ENCODE measurements at regions not wholly inside any gene's neighbourhood (a gene's known extent, or its start where the extent isn't known, plus 50 kb on each side); places are given as distances from the start of the nearest gene placed in this dataset.

- no peaks in the 10 kb centered on the region for H3K36me3 ChIP-seq (ENCODE audit: control insufficient read depth in 1 of 2, insufficient read depth in 2 of 2, low read length in 2 of 2)
- no peaks in the 10 kb centered on the region for H3K4me1 ChIP-seq (ENCODE audit: control insufficient read depth in 1 of 2, insufficient read depth in 2 of 2, low read length in 2 of 2)
- H3K9me3 ChIP-seq (ENCODE audit: control insufficient read depth in 1 of 2, low read length in 2 of 2) = no peaks in the 10 kb centered on the region
- H3K9ac ChIP-seq (ENCODE audit: low read depth in 1 of 2, low read length in 2 of 2) = no peak overlapping the region
- no peak overlapping the region for H3K27ac ChIP-seq (ENCODE audit: low read depth, low read length)
- H3K4me3 ChIP-seq (ENCODE audit: low read depth in 1 of 2, low read length in 2 of 2) = no peak overlapping the region
- H3K27me3 ChIP-seq (ENCODE audit: control insufficient read depth in 1 of 2, insufficient read depth in 2 of 2, low read length in 2 of 2) = no peaks in the 10 kb centered on the region
Measured at GRCh38 chr22:49564054-49564453, 263.6 kb downstream of the BRD1 start.

DNA sequence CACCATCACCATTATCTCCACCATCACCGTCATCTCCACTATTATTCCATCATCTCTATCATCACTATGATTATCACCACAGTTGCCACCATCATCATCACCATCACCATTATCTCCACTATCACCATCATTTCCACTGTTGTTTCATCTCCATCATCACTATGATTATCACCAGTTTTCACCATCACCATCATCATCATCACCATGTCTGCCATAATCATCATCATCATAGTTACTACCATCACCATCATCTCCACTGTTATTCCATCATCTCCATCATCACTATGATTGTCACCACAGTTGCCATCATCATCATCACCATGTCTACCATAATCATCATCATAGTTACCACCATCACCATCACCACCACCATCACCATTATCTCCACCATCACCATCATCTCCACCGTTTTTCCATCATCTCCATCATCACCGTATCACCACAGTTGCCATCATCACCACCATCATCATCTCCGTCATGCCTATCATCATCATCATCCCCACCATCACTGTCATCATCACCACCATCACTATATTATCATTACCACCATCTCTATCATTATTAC, 264.9 kb downstream of the BRD1 start:
- Histone ChIP-seq H3K4me1 (ENCODE audit: control insufficient read depth in 1 of 2, insufficient read depth in 2 of 2, low read length in 2 of 2) (no peaks in the 10 kb centered on the region), H3K27ac (ENCODE audit: low read depth, low read length) (no peak overlapping the region), H3K27me3 (ENCODE audit: control insufficient read depth in 1 of 2, insufficient read depth in 2 of 2, low read length in 2 of 2) (no peaks in the 10 kb centered on the region), H3K9ac (ENCODE audit: low read depth in 1 of 2, low read length in 2 of 2) (no peak overlapping the region), H3K36me3 (ENCODE audit: control insufficient read depth in 1 of 2, insufficient read depth in 2 of 2, low read length in 2 of 2) (no peaks in the 10 kb centered on the region), H3K9me3 (ENCODE audit: control insufficient read depth in 1 of 2, low read length in 2 of 2) (no peaks in the 10 kb centered on the region), H3K4me3 (ENCODE audit: low read depth in 1 of 2, low read length in 2 of 2) (no peak overlapping the region)

GRCh38 chr22:49561976-49562375, 265.7 kb downstream of the BRD1 start:
- Histone ChIP-seq H3K27ac (ENCODE audit: low read depth, low read length) (no peak overlapping the region), H3K36me3 (ENCODE audit: control insufficient read depth in 1 of 2, insufficient read depth in 2 of 2, low read length in 2 of 2) (no peaks in the 10 kb centered on the region), H3K27me3 (ENCODE audit: control insufficient read depth in 1 of 2, insufficient read depth in 2 of 2, low read length in 2 of 2) (no peaks in the 10 kb centered on the region)

DNA sequence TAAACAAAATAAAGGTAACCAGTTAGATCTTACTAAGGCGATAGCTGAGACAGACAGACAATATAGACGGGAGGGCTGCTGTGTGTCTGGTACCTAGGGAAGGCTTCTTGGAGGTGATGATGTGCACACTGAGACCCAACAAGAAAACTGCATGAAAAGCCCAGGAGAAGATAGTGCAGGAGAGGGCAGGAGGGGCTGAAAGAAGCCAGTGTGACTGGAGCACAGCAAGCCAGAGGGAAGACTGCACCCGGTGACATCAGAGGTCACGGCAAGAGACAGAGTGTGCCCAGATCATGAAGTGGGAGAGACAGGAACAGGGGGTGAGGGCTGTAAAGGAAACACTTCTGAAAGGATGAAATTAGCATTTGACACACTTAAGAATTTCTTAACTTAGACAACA, 266.3 kb downstream of the BRD1 start:
- no peak overlapping the region for H3K27ac ChIP-seq (ENCODE audit: low read depth, low read length)
- no peaks in the 10 kb centered on the region for H3K4me1 ChIP-seq (ENCODE audit: control insufficient read depth in 1 of 2, insufficient read depth in 2 of 2, low read length in 2 of 2)

More at GRCh38 chr22:49561976-49562375, 265.7 kb downstream of the BRD1 start:
- Histone ChIP-seq H3K4me3 (ENCODE audit: low read depth in 1 of 2, low read length in 2 of 2) (no peak overlapping the region), H3K4me1 (ENCODE audit: control insufficient read depth in 1 of 2, insufficient read depth in 2 of 2, low read length in 2 of 2) (no peaks in the 10 kb centered on the region), H3K9me3 (ENCODE audit: control insufficient read depth in 1 of 2, low read length in 2 of 2) (no peaks in the 10 kb centered on the region), H3K9ac (ENCODE audit: low read depth in 1 of 2, low read length in 2 of 2) (no peak overlapping the region)

GRCh38 chr22:49555526-49555925, 272.1 kb downstream of the BRD1 start:
- no peaks in the 10 kb centered on the region for H3K36me3 ChIP-seq (ENCODE audit: control insufficient read depth in 1 of 2, insufficient read depth in 2 of 2, low read length in 2 of 2)
- no peaks in the 10 kb centered on the region for H3K4me1 ChIP-seq (ENCODE audit: control insufficient read depth in 1 of 2, insufficient read depth in 2 of 2, low read length in 2 of 2)
- peaks cover 1 to 4% of the 10 kb centered on the region in 2 donors for H3K9me3 ChIP-seq (ENCODE audit: control insufficient read depth in 1 of 2, low read length in 2 of 2)

More for the DNA sequence above, 266.3 kb downstream of the BRD1 start:
- Histone ChIP-seq H3K4me3 (ENCODE audit: low read depth in 1 of 2, low read length in 2 of 2) (no peak overlapping the region), H3K9ac (ENCODE audit: low read depth in 1 of 2, low read length in 2 of 2) (no peak overlapping the region), H3K9me3 (ENCODE audit: control insufficient read depth in 1 of 2, low read length in 2 of 2) (no peaks in the 10 kb centered on the region), H3K36me3 (ENCODE audit: control insufficient read depth in 1 of 2, insufficient read depth in 2 of 2, low read length in 2 of 2) (no peaks in the 10 kb centered on the region), H3K27me3 (ENCODE audit: control insufficient read depth in 1 of 2, insufficient read depth in 2 of 2, low read length in 2 of 2) (no peaks in the 10 kb centered on the region)

DNA sequence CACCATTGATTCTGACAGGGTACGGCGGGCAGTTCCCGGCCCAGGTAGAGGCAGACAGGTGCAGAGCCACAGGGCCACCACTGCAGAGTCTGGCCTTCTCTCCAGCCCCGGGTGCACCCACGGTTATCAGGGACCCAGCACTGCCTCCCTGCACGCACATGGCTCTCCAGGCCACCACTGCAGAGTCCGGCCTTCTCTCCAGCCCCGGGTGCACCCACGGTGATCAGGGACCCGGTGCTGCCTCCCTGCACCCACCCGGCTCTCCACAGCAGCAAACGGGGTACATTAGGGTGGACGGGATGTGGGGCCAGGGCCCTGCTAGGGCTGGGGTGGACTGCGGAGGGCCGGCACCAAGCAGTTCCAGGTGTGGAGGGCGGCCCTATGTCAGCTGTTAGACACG, 272.9 kb downstream of the BRD1 start:
- Histone ChIP-seq H3K27ac (ENCODE audit: low read depth, low read length) (no peak overlapping the region), H3K36me3 (ENCODE audit: control insufficient read depth in 1 of 2, insufficient read depth in 2 of 2, low read length in 2 of 2) (no peaks in the 10 kb centered on the region), H3K4me3 (ENCODE audit: low read depth in 1 of 2, low read length in 2 of 2) (no peak overlapping the region), H3K9ac (ENCODE audit: low read depth in 1 of 2, low read length in 2 of 2) (no peak overlapping the region), H3K27me3 (ENCODE audit: control insufficient read depth in 1 of 2, insufficient read depth in 2 of 2, low read length in 2 of 2) (no peaks in the 10 kb centered on the region), H3K9me3 (ENCODE audit: control insufficient read depth in 1 of 2, low read length in 2 of 2) (peaks cover 2 to 4% of the 10 kb centered on the region in 2 donors), H3K4me1 (ENCODE audit: control insufficient read depth in 1 of 2, insufficient read depth in 2 of 2, low read length in 2 of 2) (no peaks in the 10 kb centered on the region)

More at GRCh38 chr22:49555526-49555925, 272.1 kb downstream of the BRD1 start:
- H3K4me3 ChIP-seq (ENCODE audit: low read depth in 1 of 2, low read length in 2 of 2) = no peak overlapping the region
- H3K9ac ChIP-seq (ENCODE audit: low read depth in 1 of 2, low read length in 2 of 2) = no peak overlapping the region
- no peaks in the 10 kb centered on the region for H3K27me3 ChIP-seq (ENCODE audit: control insufficient read depth in 1 of 2, insufficient read depth in 2 of 2, low read length in 2 of 2)
- no peak overlapping the region for H3K27ac ChIP-seq (ENCODE audit: low read depth, low read length)

- Histone ChIP-seq H3K4me3 (ENCODE audit: low read depth in 1 of 2, low read length in 2 of 2) (no peak overlapping the region), H3K4me1 (ENCODE audit: control insufficient read depth in 1 of 2, insufficient read depth in 2 of 2, low read length in 2 of 2) (no peaks in the 10 kb centered on the region), H3K9ac (ENCODE audit: low read depth in 1 of 2, low read length in 2 of 2) (no peak overlapping the region), H3K27me3 (ENCODE audit: control insufficient read depth in 1 of 2, insufficient read depth in 2 of 2, low read length in 2 of 2) (no peaks in the 10 kb centered on the region), H3K9me3 (ENCODE audit: control insufficient read depth in 1 of 2, low read length in 2 of 2) (peaks cover 2 to 4% of the 10 kb centered on the region in 2 donors), H3K27ac (ENCODE audit: low read depth, low read length) (no peak overlapping the region), H3K36me3 (ENCODE audit: control insufficient read depth in 1 of 2, insufficient read depth in 2 of 2, low read length in 2 of 2) (no peaks in the 10 kb centered on the region)
Measured at GRCh38 chr22:49554296-49554625, 273.4 kb downstream of the BRD1 start.

- H3K36me3 ChIP-seq (ENCODE audit: control insufficient read depth in 1 of 2, insufficient read depth in 2 of 2, low read length in 2 of 2) = no peaks in the 10 kb centered on the region
- no peaks in the 10 kb centered on the region for H3K4me1 ChIP-seq (ENCODE audit: control insufficient read depth in 1 of 2, insufficient read depth in 2 of 2, low read length in 2 of 2)
- no peak overlapping the region for H3K4me3 ChIP-seq (ENCODE audit: low read depth in 1 of 2, low read length in 2 of 2)
- H3K9ac ChIP-seq (ENCODE audit: low read depth in 1 of 2, low read length in 2 of 2) = no peak overlapping the region
- no peak overlapping the region for H3K27ac ChIP-seq (ENCODE audit: low read depth, low read length)
- H3K27me3 ChIP-seq (ENCODE audit: control insufficient read depth in 1 of 2, insufficient read depth in 2 of 2, low read length in 2 of 2) = no peaks in the 10 kb centered on the region
- peaks cover 2 to 4% of the 10 kb centered on the region in 2 donors for H3K9me3 ChIP-seq (ENCODE audit: control insufficient read depth in 1 of 2, low read length in 2 of 2)
Measured at GRCh38 chr22:49553518-49554295, 274.0 kb downstream of the BRD1 start.

DNA sequence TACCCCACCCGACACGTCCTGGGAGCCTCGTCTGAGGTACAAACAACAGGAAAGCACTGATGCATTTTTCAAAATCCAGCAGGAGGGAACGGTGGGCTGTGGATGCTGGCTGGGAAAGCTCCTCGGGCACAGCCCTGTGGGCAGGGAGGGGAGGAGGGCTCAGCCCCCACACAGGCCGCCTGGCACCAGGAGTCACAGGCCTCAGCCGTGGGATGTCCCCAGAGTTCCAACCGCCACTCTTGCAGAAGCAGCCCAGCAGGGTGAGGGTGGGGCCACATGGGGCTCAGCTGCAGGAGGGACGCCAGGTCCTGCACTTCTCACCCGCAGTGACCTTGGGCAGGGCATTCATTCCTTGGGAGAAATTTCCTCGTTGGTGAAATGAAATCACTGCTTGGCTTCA, 274.6 kb downstream of the BRD1 start:
- Histone ChIP-seq H3K9me3 (ENCODE audit: control insufficient read depth in 1 of 2, low read length in 2 of 2) (peaks cover 2 to 4% of the 10 kb centered on the region in 2 donors), H3K4me3 (ENCODE audit: low read depth in 1 of 2, low read length in 2 of 2) (no peak overlapping the region), H3K9ac (ENCODE audit: low read depth in 1 of 2, low read length in 2 of 2) (no peak overlapping the region), H3K36me3 (ENCODE audit: control insufficient read depth in 1 of 2, insufficient read depth in 2 of 2, low read length in 2 of 2) (no peaks in the 10 kb centered on the region), H3K4me1 (ENCODE audit: control insufficient read depth in 1 of 2, insufficient read depth in 2 of 2, low read length in 2 of 2) (no peaks in the 10 kb centered on the region), H3K27me3 (ENCODE audit: control insufficient read depth in 1 of 2, insufficient read depth in 2 of 2, low read length in 2 of 2) (no peaks in the 10 kb centered on the region), H3K27ac (ENCODE audit: low read depth, low read length) (no peak overlapping the region)

- peaks cover 2 to 4% of the 10 kb centered on the region in 2 donors for H3K9me3 ChIP-seq (ENCODE audit: control insufficient read depth in 1 of 2, low read length in 2 of 2)
- no peak overlapping the region for H3K9ac ChIP-seq (ENCODE audit: low read depth in 1 of 2, low read length in 2 of 2)
- no peak overlapping the region for H3K4me3 ChIP-seq (ENCODE audit: low read depth in 1 of 2, low read length in 2 of 2)
- H3K36me3 ChIP-seq (ENCODE audit: control insufficient read depth in 1 of 2, insufficient read depth in 2 of 2, low read length in 2 of 2) = no peaks in the 10 kb centered on the region
- H3K27ac ChIP-seq (ENCODE audit: low read depth, low read length) = no peak overlapping the region
- H3K4me1 ChIP-seq (ENCODE audit: control insufficient read depth in 1 of 2, insufficient read depth in 2 of 2, low read length in 2 of 2) = no peaks in the 10 kb centered on the region
- H3K27me3 ChIP-seq (ENCODE audit: control insufficient read depth in 1 of 2, insufficient read depth in 2 of 2, low read length in 2 of 2) = no peaks in the 10 kb centered on the region
Measured at GRCh38 chr22:49551897-49552614, 275.6 kb downstream of the BRD1 start.

All from duodenal mucosa (tissue), 2 donors.